GM12891 (cell line): ENCODE measurements at regions not wholly inside any gene's neighbourhood (a gene's known extent, or its start where the extent isn't known, plus 50 kb on each side); places are given as distances from the start of the nearest gene placed in this dataset.

Source experiments
- DNase-seq: peaks from one replicate; pipeline ENCODE4 v3.0.0; 2011; ENCODE audit warnings: low spot score; ENCODE audit not compliant: insufficient read length
- FAIRE-seq: peaks from 2 replicates; lab custom pipeline; 2011; peaks lifted over from hg19 to GRCh38; lab: Jason Lieb, UNC
- PAX5 ChIP-seq: IDR thresholded peaks from 2 replicates; pipeline ENCODE4 v1.6.1; 2011; ENCODE audit warnings: low read length, moderate library complexity, mild to moderate bottlenecking; ENCODE audit not compliant: insufficient read depth, severe bottlenecking
- POLR2A ChIP-seq: IDR thresholded peaks from 2 replicates; pipeline ENCODE4 v1.6.1; 2011; ENCODE audit warnings: low read depth, low read length, control low read depth
- POLR2AphosphoS5 ChIP-seq: IDR thresholded peaks from 2 replicates; pipeline ENCODE4 v1.6.1; 2011; ENCODE audit warnings: low read depth, low read length, control low read depth
- POU2F2 ChIP-seq: IDR thresholded peaks from 2 replicates; pipeline ENCODE4 v1.6.1; 2011; ENCODE audit warnings: low read depth, mild to moderate bottlenecking, control low read depth, low read length, moderate library complexity
- SPI1 ChIP-seq: IDR thresholded peaks from 2 replicates; pipeline ENCODE4 v1.6.1; 2011; ENCODE audit warnings: low read depth, low read length, control low read depth
- TAF1 ChIP-seq: IDR thresholded peaks from 2 replicates; pipeline ENCODE4 v1.6.1; 2011; ENCODE audit warnings: low read depth, low read length, control low read depth

GRCh38 chr4:52196606-52197130 lies 145.6 kb downstream of the SPATA18 start:
- no peak for FAIRE-seq
- TF ChIP-seq SPI1 (no peak), TAF1 (no peak), POLR2A (no peak), POU2F2 (no peak), POLR2AphosphoS5 (no peak), PAX5 (no peak)
- no peak for DNase-seq

- no peak for TF ChIP-seq POLR2AphosphoS5
- TF ChIP-seq POLR2A, result no peak
- no peak for TF ChIP-seq SPI1
- no peak for TF ChIP-seq PAX5
- no peak for TF ChIP-seq TAF1
- TF ChIP-seq POU2F2, result no peak
- FAIRE-seq (no peak), DNase-seq (no peak)
Observed at GRCh38 chr4:52197306-52197705, 146.2 kb downstream of the SPATA18 start.

- no peak for TF ChIP-seq POLR2AphosphoS5
- TF ChIP-seq POU2F2, result no peak
- no peak for TF ChIP-seq SPI1
- TF ChIP-seq PAX5, result no peak
- TF ChIP-seq TAF1, result no peak
- TF ChIP-seq POLR2A, result no peak
- FAIRE-seq (no peak), DNase-seq (no peak)
Observed at GRCh38 chr4:52198294-52198693, 147.2 kb downstream of the SPATA18 start.

- no peak for DNase-seq
- TF ChIP-seq POLR2AphosphoS5, result no peak
- TF ChIP-seq SPI1, result no peak
- TF ChIP-seq PAX5, result no peak
- no peak for TF ChIP-seq POLR2A
- TF ChIP-seq TAF1, result no peak
- TF ChIP-seq POU2F2, result no peak
- FAIRE-seq, result peak; percentile 93
Observed at GRCh38 chr4:52199574-52200338, 148.7 kb downstream of the SPATA18 start.

- no peak for FAIRE-seq
- DNase-seq, result no peak
- TF ChIP-seq POU2F2 (no peak), POLR2A (no peak), POLR2AphosphoS5 (no peak), TAF1 (no peak), SPI1 (no peak), PAX5 (no peak)
Observed at GRCh38 chr4:52200339-52200725, 149.2 kb downstream of the SPATA18 start.

GRCh38 chr4:52201715-52202114 lies 150.6 kb downstream of the SPATA18 start:
- no peak for FAIRE-seq

GRCh38 chr4:52202251-52202779 lies 151.2 kb downstream of the SPATA18 start:
- TF ChIP-seq POU2F2 (no peak), PAX5 (no peak), POLR2A (no peak), TAF1 (no peak), SPI1 (no peak), POLR2AphosphoS5 (no peak)
- no peak for DNase-seq
- no peak for FAIRE-seq

More at GRCh38 chr4:52201715-52202114, 150.6 kb downstream of the SPATA18 start:
- TF ChIP-seq POLR2AphosphoS5, result no peak
- TF ChIP-seq SPI1, result no peak
- no peak for TF ChIP-seq POLR2A
- no peak for TF ChIP-seq TAF1
- no peak for TF ChIP-seq PAX5
- TF ChIP-seq POU2F2, result no peak
- no peak for DNase-seq

- DNase-seq (no peak), FAIRE-seq (no peak)
- TF ChIP-seq TAF1 (no peak), SPI1 (no peak), POLR2AphosphoS5 (no peak), PAX5 (no peak), POLR2A (no peak), POU2F2 (no peak)
Observed at GRCh38 chr4:52202931-52203330, 151.8 kb downstream of the SPATA18 start.

GRCh38 chr4:52203351-52203750 lies 152.2 kb downstream of the SPATA18 start:
- FAIRE-seq (no peak), DNase-seq (no peak)
- TF ChIP-seq TAF1 (no peak), POLR2A (no peak), POLR2AphosphoS5 (no peak), PAX5 (no peak), SPI1 (no peak), POU2F2 (no peak)
